Calu3 (cell line): ENCODE measurements at regions not wholly inside any gene's neighbourhood (a gene's known extent, or its start where the extent isn't known, plus 50 kb on each side); places are given as distances from the start of the nearest gene placed in this dataset.

Experiments used
- BruUV-seq: library from RNA; stranded (reverse); fragments of 400-500 nt; replicated peaks from 2 replicates; lab custom pipeline; 2021; lab: Mats Ljungman, UMichigan
- CTCF ChIA-PET: fragments of 300-600 bp; sonication (Branson Sonifier 250); formaldehyde crosslinking; loops from one replicate; lab custom pipeline; 2022; ENCODE audit warnings: antibody characterized with exemption; lab: Charles Lee
- DNase-seq: peaks from one replicate; pipeline ENCODE4 v3.0.0; 2022
- H3K27ac Mint-ChIP-seq: one replicate; pipeline ENCODE4 v1.8.0; 2022; ENCODE audit warnings: mixed read lengths; ENCODE audit not compliant: unreplicated experiment
- H3K27me3 Mint-ChIP-seq: one replicate; pipeline ENCODE4 v1.8.0; 2022; ENCODE audit warnings: mixed read lengths; ENCODE audit not compliant: unreplicated experiment
- H3K36me3 Mint-ChIP-seq: one replicate; pipeline ENCODE4 v1.8.0; 2022; ENCODE audit warnings: mild to moderate bottlenecking, moderate library complexity, mixed read lengths; ENCODE audit not compliant: insufficient read depth, unreplicated experiment
- H3K4me1 Mint-ChIP-seq: one replicate; pipeline ENCODE4 v1.8.0; 2022; ENCODE audit warnings: mild to moderate bottlenecking, low read depth, mixed read lengths; ENCODE audit not compliant: unreplicated experiment
- H3K4me3 Mint-ChIP-seq: one replicate; pipeline ENCODE4 v1.8.0; 2022; ENCODE audit warnings: mild to moderate bottlenecking, low read depth, moderate library complexity, mixed read lengths; ENCODE audit not compliant: unreplicated experiment
- H3K9me3 Mint-ChIP-seq: one replicate; pipeline ENCODE4 v1.8.0; 2022; ENCODE audit warnings: low read depth, mixed read lengths; ENCODE audit not compliant: unreplicated experiment
- intact Hi-C: fragments of 100-400 bp; cut with micrococcal nuclease; formaldehyde crosslinking; loops from one replicate; pipeline ENCODE4 v1.10.0; 2022; ENCODE audit not compliant: unreplicated experiment
- TF ChIP-seq, protein P1 (sequence below): fragments of 200-600 bp; IDR thresholded peaks from one replicate; pipeline ENCODE4 v1.8.0; 2022; ENCODE audit warnings: antibody characterized with exemption; ENCODE audit not compliant: unreplicated experiment

DNA sequence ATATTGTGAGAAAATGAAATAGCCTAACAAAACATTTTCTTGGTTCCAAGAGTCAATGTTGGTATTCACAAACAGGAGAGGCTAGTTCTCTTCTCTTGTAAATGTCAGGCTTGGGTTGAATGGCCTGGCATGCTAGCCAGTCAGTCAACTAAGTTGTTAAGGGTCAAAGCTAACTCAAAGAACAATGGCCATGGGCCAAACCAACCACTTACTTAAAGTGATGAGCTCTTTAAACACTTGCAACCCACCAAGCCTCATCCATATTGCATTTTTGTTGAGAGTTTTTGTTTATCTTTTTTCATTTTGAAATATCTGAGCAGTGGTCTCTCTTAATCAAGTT is 394.5 kb downstream of the RAB28 start:
- CTCF ChIA-PET = no interaction called here
- H3K4me1 Mint-ChIP-seq = no peaks in the 10 kb centered on the region
- H3K36me3 Mint-ChIP-seq = no peaks in the 10 kb centered on the region
- H3K4me3 Mint-ChIP-seq = no peak overlapping the region
- peaks cover 8% of the 10 kb centered on the region for H3K9me3 Mint-ChIP-seq
- no TSS peak for BruUV-seq
- intact Hi-C loops = no loop called here
- no peaks in the 10 kb centered on the region for H3K27me3 Mint-ChIP-seq
- TF ChIP-seq, protein P1, sequence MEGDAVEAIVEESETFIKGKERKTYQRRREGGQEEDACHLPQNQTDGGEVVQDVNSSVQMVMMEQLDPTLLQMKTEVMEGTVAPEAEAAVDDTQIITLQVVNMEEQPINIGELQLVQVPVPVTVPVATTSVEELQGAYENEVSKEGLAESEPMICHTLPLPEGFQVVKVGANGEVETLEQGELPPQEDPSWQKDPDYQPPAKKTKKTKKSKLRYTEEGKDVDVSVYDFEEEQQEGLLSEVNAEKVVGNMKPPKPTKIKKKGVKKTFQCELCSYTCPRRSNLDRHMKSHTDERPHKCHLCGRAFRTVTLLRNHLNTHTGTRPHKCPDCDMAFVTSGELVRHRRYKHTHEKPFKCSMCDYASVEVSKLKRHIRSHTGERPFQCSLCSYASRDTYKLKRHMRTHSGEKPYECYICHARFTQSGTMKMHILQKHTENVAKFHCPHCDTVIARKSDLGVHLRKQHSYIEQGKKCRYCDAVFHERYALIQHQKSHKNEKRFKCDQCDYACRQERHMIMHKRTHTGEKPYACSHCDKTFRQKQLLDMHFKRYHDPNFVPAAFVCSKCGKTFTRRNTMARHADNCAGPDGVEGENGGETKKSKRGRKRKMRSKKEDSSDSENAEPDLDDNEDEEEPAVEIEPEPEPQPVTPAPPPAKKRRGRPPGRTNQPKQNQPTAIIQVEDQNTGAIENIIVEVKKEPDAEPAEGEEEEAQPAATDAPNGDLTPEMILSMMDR = no peak
- DNase-seq = no peak
- no peak overlapping the region for H3K27ac Mint-ChIP-seq

DNA sequence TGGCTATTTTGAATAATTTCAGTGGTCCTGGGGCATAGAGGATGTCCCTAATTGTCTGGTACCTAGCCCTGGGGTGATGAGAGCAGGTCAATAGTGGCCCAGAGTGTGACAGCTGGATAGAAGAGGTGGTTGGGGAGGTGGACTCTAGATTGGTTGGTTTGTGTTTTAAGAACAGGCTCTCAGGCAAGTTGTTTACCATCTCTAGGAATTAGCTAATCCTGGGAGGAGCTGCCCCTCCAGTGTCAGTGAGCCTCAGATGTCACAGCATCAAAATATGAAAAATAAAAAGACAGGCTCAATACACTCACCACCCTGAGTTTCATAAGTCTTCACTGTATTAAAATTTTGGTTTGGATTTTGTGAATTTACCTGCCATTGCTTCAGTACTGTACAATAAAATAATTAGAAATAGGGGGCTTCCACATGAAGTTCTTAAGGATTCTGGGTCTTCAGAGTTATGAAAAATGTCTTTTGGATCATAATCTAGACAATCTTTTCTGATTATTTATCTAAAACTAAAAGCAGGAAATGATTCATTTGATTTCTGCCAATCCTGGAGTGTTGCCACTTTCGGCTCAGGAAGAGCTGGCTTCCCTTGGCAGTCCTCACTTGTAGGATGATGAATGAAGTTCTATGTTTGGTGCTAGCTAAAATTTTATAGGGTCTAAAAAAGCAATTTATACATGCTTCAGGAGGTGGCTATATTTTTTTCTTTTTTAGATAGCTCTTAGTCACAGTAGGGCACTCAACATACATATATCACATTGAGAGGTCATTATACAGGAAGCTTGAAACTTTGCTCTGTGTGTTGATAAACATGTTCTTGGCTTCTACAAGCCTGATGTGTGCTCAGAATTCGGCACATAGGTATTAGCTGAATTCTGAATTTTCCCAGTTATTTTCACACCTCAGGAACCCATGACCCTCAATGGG is 395.1 kb downstream of the RAB28 start:
- Mint-ChIP-seq H3K9me3 (peaks cover 8% of the 10 kb centered on the region), H3K36me3 (no peaks in the 10 kb centered on the region), H3K27ac (no peak overlapping the region), H3K4me3 (no peak overlapping the region), H3K4me1 (no peaks in the 10 kb centered on the region), H3K27me3 (no peaks in the 10 kb centered on the region)
- TF ChIP-seq, protein P1 = no peak
- no peak for DNase-seq
- intact Hi-C loops = no loop called here
- no TSS peak for BruUV-seq
- CTCF ChIA-PET = no interaction called here

GRCh38 chr4:13087041-13087440 is 397.1 kb downstream of the RAB28 start:
- Mint-ChIP-seq H3K4me1 (no peaks in the 10 kb centered on the region), H3K4me3 (no peak overlapping the region), H3K27ac (no peak overlapping the region), H3K36me3 (no peaks in the 10 kb centered on the region), H3K27me3 (no peaks in the 10 kb centered on the region), H3K9me3 (peaks cover 11% of the 10 kb centered on the region)
- TF ChIP-seq, protein P1 = no peak
- CTCF ChIA-PET = no interaction called here
- BruUV-seq = no TSS peak
- intact Hi-C loops = no loop called here
- DNase-seq = no peak

GRCh38 chr4:13084210-13084609 is 399.9 kb downstream of the RAB28 start:
- Mint-ChIP-seq H3K27me3 (no peaks in the 10 kb centered on the region), H3K27ac (no peak overlapping the region), H3K4me1 (no peaks in the 10 kb centered on the region), H3K36me3 (no peaks in the 10 kb centered on the region), H3K4me3 (no peak overlapping the region), H3K9me3 (peaks cover 11% of the 10 kb centered on the region)
- CTCF ChIA-PET = no interaction called here
- TF ChIP-seq, protein P1 = no peak
- BruUV-seq = no TSS peak
- intact Hi-C loops = no loop called here
- no peak for DNase-seq
